ENCODE measurements at regions not wholly inside any gene's neighbourhood (a gene's known extent, or its start where the extent isn't known, plus 50 kb on each side); places are given as distances from the start of the nearest gene placed in this dataset.

GRCh38 chr11:28625532-28625931 lies 517.3 kb downstream of the METTL15 start:
- H2AFZ ChIP-seq (ENCODE audit: low read length), result no peak overlapping the region
- no peak overlapping the region for H3K4me2 ChIP-seq (ENCODE audit: low read depth, low read length, poor library complexity, severe bottlenecking)
- TF ChIP-seq CTCF (conservative IDR thresholded peaks at IDR 0.05; ENCODE audit: low read length) (no peak), EZH2phosphoT487 (IDR thresholded peaks at IDR 0.05; ENCODE audit: borderline replicate concordance) (no peak)

GRCh38 chr11:28621753-28622152 lies 513.6 kb downstream of the METTL15 start:
- no peaks in the 10 kb centered on the region for H3F3A ChIP-seq (ENCODE audit: low read depth)
- H3K9me3 ChIP-seq (ENCODE audit: insufficient read depth, low read depth, low read length), result no peaks in the 10 kb centered on the region
- TF ChIP-seq EZH2phosphoT487 (IDR thresholded peaks at IDR 0.05; ENCODE audit: borderline replicate concordance) (no peak), CTCF (conservative IDR thresholded peaks at IDR 0.05; ENCODE audit: low read length) (no peak)
- no peaks in the 10 kb centered on the region for H3K9me2 ChIP-seq (replicated peaks; ENCODE audit: low read depth, low read length)
- H3K4me1 ChIP-seq (ENCODE audit: insufficient read depth, low read length, poor library complexity, severe bottlenecking), result no peaks in the 10 kb centered on the region
- no peaks in the 10 kb centered on the region for H4K20me1 ChIP-seq (ENCODE audit: insufficient read depth, low read length, poor library complexity, severe bottlenecking)
- H3K79me2 ChIP-seq (ENCODE audit: insufficient read depth, low read length), result no peaks in the 10 kb centered on the region
- H3K4me2 ChIP-seq (ENCODE audit: low read depth, low read length, poor library complexity, severe bottlenecking), result no peak overlapping the region
- no peaks in the 10 kb centered on the region for H3K36me3 ChIP-seq (ENCODE audit: insufficient read depth, low read length)
- H3K9ac ChIP-seq (ENCODE audit: low read depth, low read length, poor library complexity, severe bottlenecking), result no peak overlapping the region
- no peaks in the 10 kb centered on the region for H3K27me3 ChIP-seq (ENCODE audit: insufficient read depth, low read length, poor library complexity, severe bottlenecking)
- no peak overlapping the region for H3K4me3 ChIP-seq (ENCODE audit: low read length, poor library complexity, severe bottlenecking)
- no peak overlapping the region for H2AFZ ChIP-seq (ENCODE audit: low read length)

More at GRCh38 chr11:28625532-28625931, 517.3 kb downstream of the METTL15 start:
- Histone ChIP-seq H3K4me3 (ENCODE audit: low read length, poor library complexity, severe bottlenecking) (no peak overlapping the region), H3K9me3 (ENCODE audit: insufficient read depth, low read depth, low read length) (no peaks in the 10 kb centered on the region), H3K79me2 (ENCODE audit: insufficient read depth, low read length) (no peaks in the 10 kb centered on the region), H3K9ac (ENCODE audit: low read depth, low read length, poor library complexity, severe bottlenecking) (no peak overlapping the region), H3F3A (ENCODE audit: low read depth) (no peaks in the 10 kb centered on the region), H3K9me2 (replicated peaks; ENCODE audit: low read depth, low read length) (no peaks in the 10 kb centered on the region), H4K20me1 (ENCODE audit: insufficient read depth, low read length, poor library complexity, severe bottlenecking) (no peaks in the 10 kb centered on the region), H3K4me1 (ENCODE audit: insufficient read depth, low read length, poor library complexity, severe bottlenecking) (no peaks in the 10 kb centered on the region), H3K27me3 (ENCODE audit: insufficient read depth, low read length, poor library complexity, severe bottlenecking) (no peaks in the 10 kb centered on the region), H3K36me3 (ENCODE audit: insufficient read depth, low read length) (no peaks in the 10 kb centered on the region)

GRCh38 chr11:28619846-28620540 lies 511.8 kb downstream of the METTL15 start:
- no peaks in the 10 kb centered on the region for H3K27me3 ChIP-seq (ENCODE audit: insufficient read depth, low read length, poor library complexity, severe bottlenecking)
- no peaks in the 10 kb centered on the region for H3F3A ChIP-seq (ENCODE audit: low read depth)
- no peaks in the 10 kb centered on the region for H3K36me3 ChIP-seq (ENCODE audit: insufficient read depth, low read length)
- no peak overlapping the region for H3K4me2 ChIP-seq (ENCODE audit: low read depth, low read length, poor library complexity, severe bottlenecking)
- no peaks in the 10 kb centered on the region for H3K9me3 ChIP-seq (ENCODE audit: insufficient read depth, low read depth, low read length)
- no peaks in the 10 kb centered on the region for H3K79me2 ChIP-seq (ENCODE audit: insufficient read depth, low read length)
- no peaks in the 10 kb centered on the region for H3K9me2 ChIP-seq (replicated peaks; ENCODE audit: low read depth, low read length)
- H2AFZ ChIP-seq (ENCODE audit: low read length), result no peak overlapping the region
- TF ChIP-seq CTCF (conservative IDR thresholded peaks at IDR 0.05; ENCODE audit: low read length), result no peak
- no peak for TF ChIP-seq EZH2phosphoT487 (IDR thresholded peaks at IDR 0.05; ENCODE audit: borderline replicate concordance)
- no peaks in the 10 kb centered on the region for H3K4me1 ChIP-seq (ENCODE audit: insufficient read depth, low read length, poor library complexity, severe bottlenecking)
- no peaks in the 10 kb centered on the region for H4K20me1 ChIP-seq (ENCODE audit: insufficient read depth, low read length, poor library complexity, severe bottlenecking)
- no peak overlapping the region for H3K9ac ChIP-seq (ENCODE audit: low read depth, low read length, poor library complexity, severe bottlenecking)
- no peak overlapping the region for H3K4me3 ChIP-seq (ENCODE audit: low read length, poor library complexity, severe bottlenecking)

Measured in Loucy (cell line).